ENCODE measurements at regions not wholly inside any gene's neighbourhood (a gene's known extent, or its start where the extent isn't known, plus 50 kb on each side); places are given as distances from the start of the nearest gene placed in this dataset.

GRCh38 chr6:14547284-14547998 is 429.9 kb downstream of the CD83 start:
- Histone ChIP-seq H3K27ac (ENCODE audit: low read length) (no peak overlapping the region), H3K9ac (ENCODE audit: low read length) (no peak overlapping the region), H3K36me3 (ENCODE audit: insufficient read depth, low read length) (no peaks in the 10 kb centered on the region), H3K4me3 (ENCODE audit: low read length) (no peak overlapping the region), H3F3A (ENCODE audit: insufficient read depth, low read length, poor library complexity, severe bottlenecking) (peaks cover 4% of the 10 kb centered on the region), H3K27me3 (ENCODE audit: insufficient read depth, low read depth, low read length) (no peaks in the 10 kb centered on the region), H4K20me1 (ENCODE audit: insufficient read depth) (no peaks in the 10 kb centered on the region), H3K9me3 (ENCODE audit: low read length) (no peaks in the 10 kb centered on the region), H3K4me2 (ENCODE audit: low read length) (no peak overlapping the region), H3K9me2 (ENCODE audit: insufficient read depth, low read length) (no peaks in the 10 kb centered on the region), H2AFZ (ENCODE audit: low read depth, low read length) (no peak overlapping the region), H3K79me2 (replicated peaks; ENCODE audit: insufficient read depth, low read length) (no peaks in the 10 kb centered on the region)
- TF ChIP-seq EZH2 (IDR thresholded peaks at IDR 0.05; ENCODE audit: borderline replicate concordance, insufficient read depth, low read length, poor library complexity, severe bottlenecking) (no peak), SMC3 (conservative IDR thresholded peaks at IDR 0.05; ENCODE audit: poor library complexity) (no peak), MXI1 (conservative IDR thresholded peaks at IDR 0.05; ENCODE audit: poor library complexity, severe bottlenecking) (no peak), POLR2AphosphoS5 (IDR thresholded peaks at IDR 0.05) (no peak), EP300 (conservative IDR thresholded peaks at IDR 0.05; ENCODE audit: poor library complexity, severe bottlenecking) (no peak), CTCF (IDR thresholded peaks at IDR 0.05; ENCODE audit: poor library complexity, severe bottlenecking) (no peak), RAD21 (conservative IDR thresholded peaks at IDR 0.05) (no peak), TAF1 (IDR thresholded peaks at IDR 0.05; ENCODE audit: low read depth) (no peak), REST (IDR thresholded peaks at IDR 0.05; ENCODE audit: borderline replicate concordance) (no peak)

GRCh38 chr6:14549304-14549770 is 431.8 kb downstream of the CD83 start:
- Histone ChIP-seq H3K27ac (ENCODE audit: low read length) (peak overlapping the region; percentile 86), H2AFZ (ENCODE audit: low read depth, low read length) (peak overlapping the region; percentile 42), H3K36me3 (ENCODE audit: insufficient read depth, low read length) (no peaks in the 10 kb centered on the region), H3K4me3 (ENCODE audit: low read length) (peak overlapping the region; percentile 49), H3K79me2 (replicated peaks; ENCODE audit: insufficient read depth, low read length) (no peaks in the 10 kb centered on the region), H3K9me3 (ENCODE audit: low read length) (no peaks in the 10 kb centered on the region), H3K4me2 (ENCODE audit: low read length) (peak overlapping the region; percentile 21), H3K27me3 (ENCODE audit: insufficient read depth, low read depth, low read length) (no peaks in the 10 kb centered on the region), H3F3A (ENCODE audit: insufficient read depth, low read length, poor library complexity, severe bottlenecking) (peaks cover 4% of the 10 kb centered on the region), H3K9ac (ENCODE audit: low read length) (peak overlapping the region; percentile 52), H3K9me2 (ENCODE audit: insufficient read depth, low read length) (no peaks in the 10 kb centered on the region), H4K20me1 (ENCODE audit: insufficient read depth) (no peaks in the 10 kb centered on the region)
- TF ChIP-seq POLR2AphosphoS5 (IDR thresholded peaks at IDR 0.05), result peak; percentile 92
- TF ChIP-seq EZH2 (IDR thresholded peaks at IDR 0.05; ENCODE audit: borderline replicate concordance, insufficient read depth, low read length, poor library complexity, severe bottlenecking), result no peak
- peak; percentile 56 for TF ChIP-seq MXI1 (conservative IDR thresholded peaks at IDR 0.05; ENCODE audit: poor library complexity, severe bottlenecking)
- no peak for TF ChIP-seq CTCF (IDR thresholded peaks at IDR 0.05; ENCODE audit: poor library complexity, severe bottlenecking)
- TF ChIP-seq TAF1 (IDR thresholded peaks at IDR 0.05; ENCODE audit: low read depth), result no peak
- TF ChIP-seq RAD21 (conservative IDR thresholded peaks at IDR 0.05), result peak; percentile 56
- TF ChIP-seq EP300 (conservative IDR thresholded peaks at IDR 0.05; ENCODE audit: poor library complexity, severe bottlenecking), result peak; percentile 93
- peak; percentile 74 for TF ChIP-seq REST (IDR thresholded peaks at IDR 0.05; ENCODE audit: borderline replicate concordance)
- peak; percentile 56 for TF ChIP-seq SMC3 (conservative IDR thresholded peaks at IDR 0.05; ENCODE audit: poor library complexity)
